ENCODE measurements at regions not wholly inside any gene's neighbourhood (a gene's known extent, or its start where the extent isn't known, plus 50 kb on each side); places are given as distances from the start of the nearest gene placed in this dataset.

- no peak for DNase-seq (ENCODE audit: low read depth)
Measured at GRCh38 chr1:55833529-55834091, 618.4 kb upstream of the USP24 start.

DNA sequence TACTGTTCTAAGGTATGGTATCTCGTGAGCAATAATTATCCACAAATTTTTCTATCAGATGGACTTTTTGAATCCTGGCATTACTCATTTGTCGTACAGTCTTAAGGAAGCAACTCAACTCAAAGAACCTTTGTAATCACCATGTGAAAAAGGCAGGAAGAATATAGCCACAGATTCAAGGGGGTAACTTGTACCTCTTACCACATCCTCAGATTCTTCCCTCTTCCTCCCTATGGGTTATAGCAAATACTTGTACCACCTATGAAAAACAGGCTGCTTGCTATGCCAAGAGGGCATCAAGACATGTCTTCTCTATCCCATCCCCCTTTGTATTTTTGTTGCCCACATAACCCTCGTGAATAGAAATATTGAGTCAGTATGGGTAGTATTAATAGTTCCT, 616.6 kb upstream of the USP24 start:
- no peak for DNase-seq (ENCODE audit: low read depth)

DNA sequence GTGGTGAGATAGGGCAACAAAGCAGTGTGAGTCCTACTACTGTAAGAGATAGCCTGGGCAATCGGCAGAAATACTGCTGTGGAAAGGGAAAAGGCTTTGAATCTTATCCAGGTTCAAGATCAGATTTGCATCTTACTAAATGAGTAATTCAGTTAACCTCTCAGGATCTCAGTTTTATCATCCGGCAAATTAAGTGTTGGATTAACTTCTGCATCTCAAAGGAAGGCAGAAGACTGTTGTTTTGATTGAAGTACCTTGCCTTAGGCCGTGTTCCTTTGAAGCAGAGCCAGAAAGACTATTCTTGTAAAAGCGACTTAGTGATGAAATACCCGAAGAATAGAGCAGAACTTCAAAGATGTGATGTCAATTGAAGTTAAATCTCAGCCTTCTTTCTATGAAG, 612.9 kb upstream of the USP24 start:
- DNase-seq (ENCODE audit: low read depth) = no peak

DNA sequence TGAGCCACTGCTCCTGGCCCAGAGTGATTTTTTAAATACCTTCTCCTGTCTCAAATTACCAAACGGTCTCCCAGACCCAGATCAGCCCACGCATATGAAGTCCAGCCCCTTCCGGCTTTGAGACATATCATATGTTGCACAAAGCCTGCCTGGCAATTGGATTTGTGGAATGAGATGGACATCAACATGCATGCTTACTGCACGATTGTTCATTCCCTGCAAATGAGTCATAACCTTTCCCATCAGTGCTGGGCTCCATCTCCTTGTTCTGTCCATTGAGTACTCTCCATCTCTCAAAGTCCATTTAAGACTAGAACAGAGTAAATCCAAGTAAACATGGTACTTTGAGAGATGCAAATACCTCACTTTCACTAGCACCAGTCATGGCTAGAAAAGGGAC, 612.2 kb upstream of the USP24 start:
- peak; percentile 67 for DNase-seq (ENCODE audit: low read depth)

- peak; percentile 47 for DNase-seq (ENCODE audit: low read depth)
Measured at GRCh38 chr1:55826381-55827080, 611.4 kb upstream of the USP24 start.

- no peak for DNase-seq (ENCODE audit: low read depth)
Measured at GRCh38 chr1:55825461-55825860, 610.3 kb upstream of the USP24 start.

DNA sequence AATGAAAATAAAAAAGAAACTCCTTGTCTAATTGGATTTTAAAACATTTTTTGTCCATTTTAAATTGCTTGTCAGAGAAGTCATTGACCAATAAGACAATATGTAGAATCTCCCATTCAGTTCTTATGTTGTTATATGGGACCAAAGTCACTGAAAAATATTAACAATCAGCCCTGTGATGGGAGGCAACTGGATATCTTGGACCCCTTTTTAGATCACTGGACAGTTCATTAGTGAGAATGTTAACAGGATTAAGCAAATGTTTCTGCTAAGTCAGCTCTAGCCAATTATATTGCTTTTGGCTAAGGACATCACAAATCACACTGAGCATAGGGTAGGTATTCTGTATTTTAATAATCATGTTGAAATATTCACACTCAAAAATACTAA, 609.1 kb upstream of the USP24 start:
- no peak for DNase-seq (ENCODE audit: low read depth)

DNA sequence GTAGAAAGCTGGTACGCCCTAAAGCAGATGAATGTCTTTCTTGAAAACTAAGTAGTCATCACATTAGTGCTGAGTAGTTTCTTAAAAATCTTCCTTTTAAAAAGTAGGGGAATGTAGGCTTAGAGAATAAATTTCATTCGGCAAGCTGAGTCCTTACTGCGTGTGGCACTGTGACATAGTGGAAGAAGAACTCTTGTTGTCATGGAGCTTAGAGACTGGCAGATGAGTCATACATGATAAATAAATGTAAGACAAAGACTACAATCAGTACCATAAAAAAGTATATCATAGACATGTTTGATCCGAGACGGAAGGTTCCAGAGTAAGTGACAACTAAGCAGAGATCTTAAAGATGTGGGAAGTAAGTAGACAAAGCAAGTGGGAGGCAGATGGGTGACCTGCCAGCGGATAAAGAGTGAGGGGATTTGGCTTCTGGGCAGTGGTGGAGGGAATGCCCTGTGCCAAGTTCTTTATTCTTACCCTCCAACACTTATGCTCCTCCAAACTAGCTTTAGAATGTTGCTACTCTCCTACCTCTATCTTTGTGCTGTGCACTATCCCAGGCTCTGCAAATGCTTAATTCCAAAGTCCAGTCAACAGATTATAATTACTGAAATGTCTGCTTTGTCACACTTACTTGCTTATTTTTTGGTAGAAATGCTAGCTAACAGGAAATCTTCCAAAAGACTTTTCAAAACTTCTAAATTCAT, 608.5 kb upstream of the USP24 start:
- DNase-seq (ENCODE audit: low read depth) = no peak

DNA sequence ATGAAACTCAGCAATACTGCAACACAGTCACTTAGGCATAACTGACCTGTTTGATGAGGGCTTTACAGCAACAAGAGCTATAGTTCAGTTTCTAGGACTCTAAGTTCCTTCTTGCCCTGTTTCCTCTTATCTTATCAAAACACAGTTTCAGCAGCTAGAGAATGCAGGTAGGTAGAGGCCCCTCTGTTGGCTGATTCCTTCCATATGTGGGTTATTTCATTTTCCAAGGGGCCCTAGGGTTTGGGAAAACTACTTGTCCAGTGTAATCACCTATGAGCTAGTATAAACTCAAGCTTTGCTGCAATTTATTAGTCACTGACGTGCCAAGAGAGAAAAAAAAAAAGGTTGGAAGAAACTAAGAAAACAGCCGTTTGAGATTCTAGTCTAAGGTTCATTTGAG, 607.7 kb upstream of the USP24 start:
- DNase-seq (ENCODE audit: low read depth) = no peak

- no peak for DNase-seq (ENCODE audit: low read depth)
Measured at GRCh38 chr1:55821234-55821633, 606.1 kb upstream of the USP24 start.

- DNase-seq (ENCODE audit: low read depth) = no peak
Measured at GRCh38 chr1:55820501-55820900, 605.3 kb upstream of the USP24 start.

GRCh38 chr1:55819011-55819410, 603.8 kb upstream of the USP24 start:
- no peak for DNase-seq (ENCODE audit: low read depth)

- peak; percentile 91 for DNase-seq (ENCODE audit: low read depth)
Measured at GRCh38 chr1:55816456-55817426, 601.6 kb upstream of the USP24 start.

DNA sequence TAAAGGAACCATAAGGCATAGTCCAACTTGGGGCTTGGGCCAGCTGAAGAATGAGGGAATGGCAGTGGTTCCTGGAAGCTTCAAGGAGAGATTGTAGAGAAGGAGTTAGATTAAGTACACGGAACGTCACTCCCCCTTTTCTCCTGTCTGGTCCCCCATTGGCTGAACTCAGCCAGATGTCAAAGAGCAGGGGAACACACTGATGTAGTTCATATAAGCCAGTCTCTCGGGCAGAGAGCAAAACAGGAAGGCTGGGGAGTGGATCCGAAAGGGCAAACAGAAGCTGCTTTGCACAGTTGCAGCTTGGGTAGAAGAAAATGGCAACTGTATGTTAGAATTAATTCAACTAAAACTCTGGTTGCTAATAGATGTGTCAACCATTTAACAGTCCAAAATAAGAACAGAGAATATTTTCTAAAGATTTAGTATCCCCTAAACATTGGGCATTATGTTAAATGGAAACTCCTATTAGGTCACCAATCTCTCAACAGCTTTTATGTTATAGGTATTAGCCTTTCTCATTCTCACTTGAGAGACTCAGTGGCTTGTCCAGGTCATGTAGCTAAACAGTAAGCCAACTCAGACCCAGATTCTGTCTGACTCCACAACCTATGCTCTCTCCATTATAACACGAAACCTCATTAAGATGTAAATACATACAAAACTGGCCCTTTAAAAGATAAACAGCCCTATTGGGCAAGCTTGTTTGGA, 600.7 kb upstream of the USP24 start:
- DNase-seq (ENCODE audit: low read depth) = no peak

GRCh38 chr1:55814967-55815366, 599.8 kb upstream of the USP24 start:
- no peak for DNase-seq (ENCODE audit: low read depth)

DNA sequence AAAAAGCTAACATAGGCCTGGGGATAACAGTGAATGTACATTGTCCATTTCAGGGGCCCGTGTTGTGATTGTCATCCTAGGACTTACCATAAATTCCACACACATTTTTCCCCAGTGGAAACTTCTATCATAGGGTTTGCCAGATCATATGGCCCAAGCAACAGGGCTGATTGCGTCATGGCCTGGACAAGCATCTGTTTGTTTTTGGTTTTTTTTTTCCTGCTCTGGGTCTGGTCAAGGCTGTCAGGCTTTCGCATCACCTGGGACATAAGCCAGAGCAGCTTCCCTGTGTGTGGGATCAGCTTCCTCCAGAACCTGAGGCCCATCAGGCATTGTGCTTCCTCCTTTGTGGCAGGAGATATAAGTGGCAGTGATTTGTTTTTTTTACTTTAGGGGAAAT, 598.5 kb upstream of the USP24 start:
- DNase-seq (ENCODE audit: low read depth) = peak; percentile 49

DNA sequence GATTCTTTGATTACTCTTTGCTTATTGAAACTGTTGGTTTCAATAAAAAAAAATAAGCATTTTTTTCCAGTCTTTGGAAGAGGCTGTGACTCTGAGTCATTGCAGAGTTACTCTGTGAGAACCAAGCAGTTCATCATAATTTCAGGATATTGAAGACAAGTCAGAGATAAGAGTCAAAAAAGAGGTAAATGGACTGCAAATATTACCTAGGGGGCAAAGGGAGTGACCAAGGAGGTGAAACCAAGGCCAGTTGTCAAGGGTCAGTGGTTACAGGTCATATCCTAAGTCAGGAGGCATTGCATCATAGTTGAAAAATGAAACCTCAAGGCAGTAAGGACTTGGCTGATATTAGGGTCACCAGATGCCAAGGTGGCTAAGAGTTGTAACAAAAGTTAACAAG, 597.1 kb upstream of the USP24 start:
- peak; percentile 28 for DNase-seq (ENCODE audit: low read depth)

DNA sequence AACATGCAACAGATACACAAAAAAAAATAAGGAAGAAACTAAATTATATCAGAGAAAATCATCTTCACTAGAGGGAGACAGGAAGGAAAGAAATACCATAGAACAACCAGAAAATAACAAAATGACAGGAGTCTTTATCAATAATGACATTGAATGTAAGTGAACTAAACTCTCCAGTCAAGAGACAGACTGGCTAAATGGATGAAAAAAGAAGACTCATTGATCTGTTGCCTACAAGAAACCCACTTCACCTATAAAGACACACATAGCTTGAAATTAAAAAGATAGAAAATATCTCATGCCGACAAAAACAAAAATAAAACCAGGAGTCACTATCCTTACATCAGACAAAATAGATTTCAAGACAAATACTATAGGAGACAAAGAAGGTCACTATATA, 593.1 kb upstream of the USP24 start:
- no peak for DNase-seq (ENCODE audit: low read depth)

- DNase-seq (ENCODE audit: low read depth) = no peak
Measured at GRCh38 chr1:55803429-55803828, 588.3 kb upstream of the USP24 start.

DNA sequence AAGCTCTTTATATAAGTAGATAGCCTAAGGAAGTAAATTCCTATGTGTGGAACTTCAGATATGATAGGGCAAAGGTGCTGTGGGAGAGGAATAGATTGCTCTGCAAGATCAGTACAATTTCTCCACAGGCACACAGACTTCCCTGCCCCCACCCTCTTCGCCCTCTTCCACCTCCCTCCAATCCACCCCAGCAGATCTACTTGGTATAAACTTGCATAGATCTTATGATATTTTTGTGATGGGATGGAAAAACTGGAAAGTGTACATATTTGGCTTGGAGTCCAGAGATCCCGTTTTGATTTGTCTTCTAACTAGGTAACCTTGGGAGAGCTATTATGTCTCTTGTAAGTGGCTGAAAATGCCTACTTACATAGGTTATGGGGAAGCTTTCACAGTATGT, 586.3 kb upstream of the USP24 start:
- DNase-seq (ENCODE audit: low read depth) = no peak

DNA sequence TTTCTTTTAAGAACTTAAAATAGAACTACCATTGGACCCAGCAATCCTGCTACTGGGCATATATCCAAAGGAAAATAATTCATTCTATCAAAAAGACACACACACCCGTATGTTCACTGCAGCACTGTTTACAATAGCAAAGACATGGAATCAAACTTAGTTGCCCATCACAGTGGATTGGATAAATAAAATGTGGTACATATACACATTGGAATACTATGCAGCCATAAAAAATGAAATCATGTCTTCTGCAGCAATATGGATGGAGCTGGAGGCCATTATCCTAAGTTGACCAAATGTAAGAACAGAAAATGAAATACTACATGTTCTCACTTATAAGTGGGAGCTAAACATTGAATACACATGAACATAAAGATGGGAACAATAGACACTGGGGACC, 585.3 kb upstream of the USP24 start:
- DNase-seq (ENCODE audit: low read depth) = no peak
